ENCODE measurements at regions not wholly inside any gene's neighbourhood (a gene's known extent, or its start where the extent isn't known, plus 50 kb on each side); places are given as distances from the start of the nearest gene placed in this dataset.

DNA sequence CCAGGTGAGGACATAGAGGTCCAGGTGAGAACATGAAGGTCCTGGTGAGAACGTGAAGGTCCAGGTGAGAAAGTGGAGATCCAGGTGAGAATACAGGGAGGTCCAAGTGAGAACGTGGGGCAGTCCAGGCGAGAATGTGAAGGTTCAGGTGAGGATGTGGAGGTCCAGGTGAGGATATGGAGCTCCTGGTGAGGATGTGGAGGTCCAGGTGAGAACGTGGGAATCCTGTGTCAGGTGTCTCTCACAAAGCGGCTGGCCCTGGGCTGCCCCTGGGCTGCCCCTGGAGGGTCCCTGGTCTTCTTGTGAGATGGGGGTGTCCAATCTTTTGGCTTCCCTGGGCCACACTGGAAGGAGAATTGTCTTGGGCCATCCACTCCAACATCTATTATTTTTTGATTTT is 133.4 kb downstream of the MRPL36 start:
- no peak for DNase-seq

DNA sequence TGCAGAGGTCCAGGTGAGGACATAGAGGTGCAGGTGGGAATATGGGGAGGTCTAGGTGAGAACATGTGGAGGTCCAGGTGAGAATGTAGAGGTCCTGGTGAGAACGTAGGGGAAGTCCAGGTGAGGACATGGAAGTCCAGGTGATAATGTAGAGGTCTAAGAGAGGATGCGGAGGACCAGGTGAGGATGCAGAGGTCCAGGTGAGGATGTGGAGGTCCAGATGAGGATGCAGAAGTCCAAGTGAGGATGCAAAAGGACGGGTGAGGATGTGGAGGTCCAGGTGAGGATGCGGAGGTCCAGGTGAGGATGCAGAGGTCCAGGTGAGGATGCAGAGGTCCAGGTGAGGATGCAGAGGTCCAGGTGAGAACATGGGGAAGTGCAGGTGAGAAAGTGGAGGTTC is 133.8 kb downstream of the MRPL36 start:
- no peak for DNase-seq

DNA sequence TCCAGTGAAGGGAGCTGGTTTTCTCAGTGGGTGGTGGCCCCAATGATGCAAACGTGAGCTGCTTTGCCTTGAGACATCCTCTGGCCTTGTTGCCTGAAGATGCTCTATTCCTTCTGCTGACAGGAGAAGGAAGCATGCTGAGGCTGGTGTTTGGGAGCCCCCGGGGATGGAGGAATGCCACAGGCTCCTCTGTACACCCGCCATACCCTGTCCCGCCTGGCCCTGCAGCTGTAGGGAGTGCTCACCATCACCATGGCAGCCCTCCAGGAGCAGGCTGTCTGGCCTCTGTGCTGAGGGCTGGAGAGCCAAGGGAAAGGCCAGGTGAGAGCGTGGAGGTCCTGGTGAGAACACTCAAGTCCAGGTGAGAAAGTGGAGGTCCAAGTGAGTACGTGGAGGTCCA is 134.4 kb downstream of the MRPL36 start:
- no peak for DNase-seq

DNA sequence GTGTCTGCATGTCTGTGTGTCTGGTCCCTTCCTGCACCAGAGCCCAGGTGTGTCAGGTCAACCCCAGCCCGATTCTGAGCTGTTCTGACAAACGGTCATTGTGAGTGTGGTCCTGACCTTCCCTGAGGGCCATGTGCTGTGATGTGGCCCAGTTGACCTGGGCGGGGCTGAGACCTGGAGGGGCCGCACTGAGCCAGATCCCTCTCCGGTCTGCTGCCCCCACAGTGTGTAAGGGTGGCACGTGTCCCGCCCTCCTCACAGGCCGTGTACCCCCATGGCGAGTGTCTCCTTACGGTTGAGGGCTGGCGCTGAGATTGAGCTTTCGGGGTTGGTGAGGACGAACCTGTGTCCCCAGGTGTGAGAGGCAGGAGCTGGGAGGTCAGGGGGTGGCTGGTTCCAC is 136.5 kb downstream of the MRPL36 start:
- DNase-seq: no peak

DNA sequence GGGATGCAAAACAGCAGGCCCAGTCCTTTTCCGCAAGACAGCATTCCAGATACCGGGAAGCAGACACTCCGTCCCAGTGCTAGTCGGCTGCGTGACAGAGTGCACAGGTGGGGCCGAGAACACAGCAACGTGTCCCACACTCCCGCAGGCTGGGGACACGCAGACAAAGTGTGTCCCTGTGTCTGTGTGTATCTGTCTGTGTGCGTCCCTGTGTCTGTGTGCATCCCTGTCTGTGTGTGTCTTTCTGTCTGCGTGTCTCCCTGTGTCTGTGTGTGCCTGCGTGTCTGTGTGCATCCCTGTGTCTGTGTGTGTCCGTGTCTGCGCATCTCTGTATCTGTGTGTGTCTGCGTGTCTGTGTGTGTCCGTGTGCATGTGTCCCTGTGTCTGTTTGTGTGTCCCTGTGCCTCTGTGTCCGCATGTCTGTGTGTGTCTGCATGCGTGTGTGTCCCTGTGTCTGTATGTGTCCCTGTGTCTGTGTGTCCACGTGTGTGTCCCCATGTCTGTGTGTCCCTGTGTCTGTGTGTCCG is 137.0 kb downstream of the MRPL36 start:
- DNase-seq: no peak

DNA sequence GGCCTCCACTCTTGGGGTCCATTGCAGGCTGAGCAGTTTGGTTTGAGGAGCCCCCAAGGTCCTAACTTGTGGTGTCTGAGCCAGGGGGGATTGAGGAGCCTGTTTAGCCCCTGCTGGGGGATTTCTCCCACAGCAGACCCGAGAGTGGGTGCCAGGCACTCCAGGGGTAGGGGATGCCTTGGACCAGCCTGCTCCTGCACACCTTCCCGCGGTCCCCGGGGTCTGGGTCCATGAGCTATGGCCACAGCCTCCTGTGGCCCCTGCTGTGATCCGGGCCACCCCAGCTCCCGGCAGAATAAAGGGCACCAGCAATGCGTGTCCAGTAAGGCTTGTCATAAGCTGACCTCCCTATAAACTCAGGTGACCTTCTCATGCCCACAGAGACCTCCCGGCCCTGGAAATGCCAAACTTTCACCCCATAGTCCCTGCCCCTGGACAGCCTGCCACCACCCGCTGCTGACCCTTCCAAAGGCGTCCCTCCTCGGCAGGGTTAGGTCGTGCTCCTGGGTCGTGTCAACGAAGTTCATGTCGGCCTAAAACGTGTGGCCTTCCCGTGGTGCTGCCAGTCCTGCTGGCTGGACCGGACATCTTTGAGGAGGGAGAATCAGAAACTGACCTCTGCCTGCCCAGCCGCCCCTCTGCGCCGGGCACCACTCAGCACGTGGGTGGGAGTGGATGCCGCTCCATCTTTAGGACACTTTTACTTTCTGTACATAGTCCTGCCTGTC is 137.6 kb downstream of the MRPL36 start:
- DNase-seq: no peak

DNA sequence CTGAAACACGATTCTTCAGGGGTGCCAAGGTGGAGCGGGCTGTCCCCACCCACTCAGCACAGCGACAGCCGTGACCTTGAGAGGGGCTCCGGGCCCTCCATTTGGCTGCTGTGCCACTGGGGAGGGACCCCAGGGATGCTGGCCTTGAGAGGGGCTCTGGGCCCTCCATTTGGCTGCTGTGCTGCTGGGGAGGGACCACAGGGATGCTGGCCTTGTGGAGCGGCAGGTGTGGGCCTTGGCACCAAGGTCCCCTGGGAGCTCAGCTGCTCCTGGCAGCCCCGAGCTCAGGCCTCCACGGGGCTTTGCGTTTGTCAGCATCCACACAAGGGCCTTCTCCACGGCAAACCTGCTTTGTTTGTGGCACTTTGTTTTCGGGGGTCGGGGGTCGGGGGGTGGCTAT is 137.6 kb upstream of the LPCAT1 start:
- DNase-seq: no peak

DNA sequence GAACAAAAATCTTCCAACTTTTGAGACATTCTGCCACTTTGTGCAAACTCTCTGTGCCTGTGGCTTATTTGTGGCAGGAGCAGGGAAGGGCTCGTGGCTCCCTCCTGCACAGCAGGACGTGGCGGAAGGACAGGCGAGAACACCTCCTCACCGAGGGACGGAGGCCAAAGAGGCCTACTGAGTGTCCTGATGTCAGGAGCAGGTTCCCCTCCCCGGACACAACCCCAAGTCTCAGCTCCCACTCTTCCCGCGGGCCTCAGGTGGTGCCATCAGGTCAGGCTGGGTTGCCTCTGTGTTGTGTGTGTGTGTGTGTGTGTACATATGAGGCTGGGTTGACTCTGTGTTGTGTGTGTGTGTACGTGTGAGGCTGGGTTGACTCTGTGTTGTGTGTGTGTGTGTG is 136.8 kb upstream of the LPCAT1 start:
- DNase-seq: no peak

DNA sequence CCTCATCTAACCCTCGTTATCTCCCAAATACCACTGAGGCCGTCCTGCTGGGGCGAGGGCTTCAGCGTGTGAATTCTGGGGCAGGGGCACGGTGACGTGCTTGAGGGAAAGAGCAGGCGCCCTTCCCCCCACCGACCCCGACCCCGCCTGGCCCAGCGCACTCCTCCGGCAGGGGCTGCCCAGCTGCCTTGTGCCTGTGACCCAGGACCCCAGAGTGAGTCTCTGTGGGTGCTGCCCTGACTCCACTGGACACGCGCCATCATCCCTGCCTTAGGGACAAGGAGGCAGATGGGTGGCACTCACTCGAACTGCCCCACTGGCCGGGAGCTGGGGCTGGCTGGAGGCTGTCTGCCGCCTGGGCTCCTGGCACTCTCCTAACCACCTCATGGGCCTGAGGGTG is 136.2 kb upstream of the LPCAT1 start:
- no peak for DNase-seq

DNA sequence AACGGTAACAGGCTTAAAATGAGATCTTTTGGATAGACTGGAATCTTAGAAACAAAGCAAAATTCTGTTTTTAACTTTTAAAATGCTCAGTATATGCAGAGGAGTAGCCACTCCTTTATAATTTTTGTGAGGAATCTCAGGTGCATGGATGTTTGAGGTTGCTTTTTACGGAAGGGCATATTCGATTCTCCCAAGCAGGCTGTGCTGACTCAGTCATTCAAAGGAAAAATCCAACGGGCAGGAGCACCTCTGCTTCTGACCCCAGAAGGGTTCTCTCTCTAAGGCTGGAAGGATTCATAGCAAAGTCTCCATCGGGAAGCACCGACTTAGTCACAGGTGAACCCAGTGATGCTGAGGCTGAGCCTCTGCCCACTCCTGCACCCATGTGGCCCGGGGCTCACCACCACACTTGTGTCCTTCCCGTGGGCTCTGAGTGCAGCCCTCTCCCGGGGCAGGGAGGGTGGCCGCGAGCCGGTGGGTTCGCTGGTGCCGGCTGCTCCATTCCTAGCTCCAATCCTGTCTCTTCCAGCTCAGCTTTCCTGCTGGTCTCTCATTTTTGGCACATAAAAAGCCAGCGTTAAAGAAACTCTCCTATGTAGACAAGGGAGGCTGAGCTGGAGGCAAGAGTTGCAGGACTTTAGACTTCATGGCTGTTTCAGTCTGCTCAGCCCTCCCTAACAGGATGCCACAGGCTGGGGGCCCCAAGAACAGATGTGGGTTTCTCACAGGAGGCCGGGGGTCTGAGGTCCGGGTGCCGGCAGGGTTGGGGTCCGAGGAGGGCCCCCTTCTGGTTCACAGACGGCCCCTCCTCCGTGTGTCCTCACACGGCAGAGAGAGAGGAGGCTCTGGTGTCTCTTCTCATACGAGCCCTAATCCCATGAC is 135.6 kb upstream of the LPCAT1 start:
- no peak for DNase-seq

DNA sequence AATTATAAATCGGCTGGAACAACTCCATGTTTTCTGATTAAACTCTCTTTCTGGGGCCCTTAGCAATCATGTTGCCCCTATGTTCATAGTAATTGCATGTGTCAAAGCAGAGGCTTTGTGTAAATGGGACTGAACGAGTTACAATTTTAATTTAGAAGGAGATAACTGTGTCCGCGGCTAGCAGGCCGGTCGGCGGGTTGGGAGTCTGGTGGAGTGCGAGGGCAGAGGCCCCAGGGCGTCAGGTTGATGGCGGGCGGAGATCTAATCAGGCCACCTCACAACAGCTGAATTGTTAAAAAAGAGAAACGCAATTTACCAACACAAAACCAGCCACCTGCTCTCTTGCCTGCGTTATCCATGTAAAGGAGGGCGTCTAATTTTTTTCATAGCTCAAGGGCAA is 134.9 kb upstream of the LPCAT1 start:
- no peak for DNase-seq

DNA sequence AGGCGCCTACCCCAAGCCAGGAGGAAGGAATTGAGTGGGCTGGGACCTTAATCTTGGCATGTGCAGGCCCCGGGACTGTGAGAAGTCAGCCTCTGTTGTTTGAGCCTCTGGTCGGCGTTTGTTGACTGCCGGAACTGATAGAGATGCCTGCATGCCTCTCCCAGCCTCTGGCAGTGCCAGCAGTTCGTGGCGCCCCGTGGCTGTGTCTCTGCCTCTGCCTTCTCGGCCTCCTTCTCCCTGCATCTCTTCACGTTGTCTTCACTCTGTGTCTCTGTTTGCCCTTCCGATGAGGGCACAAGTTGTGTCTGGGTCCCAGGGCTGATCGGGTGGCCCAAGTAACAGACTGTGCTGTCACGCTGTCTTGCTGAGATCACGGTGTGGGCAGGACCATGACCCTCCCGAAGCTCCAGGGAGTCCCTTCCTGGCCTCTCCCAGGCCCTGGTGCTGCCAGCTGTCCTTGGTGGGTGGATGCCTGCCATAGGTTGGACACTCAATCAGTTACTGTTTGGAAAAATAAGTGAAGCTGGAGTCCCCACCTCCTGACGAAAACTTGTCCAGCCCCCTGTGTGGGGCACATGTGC is 133.5 kb upstream of the LPCAT1 start:
- DNase-seq: no peak

DNA sequence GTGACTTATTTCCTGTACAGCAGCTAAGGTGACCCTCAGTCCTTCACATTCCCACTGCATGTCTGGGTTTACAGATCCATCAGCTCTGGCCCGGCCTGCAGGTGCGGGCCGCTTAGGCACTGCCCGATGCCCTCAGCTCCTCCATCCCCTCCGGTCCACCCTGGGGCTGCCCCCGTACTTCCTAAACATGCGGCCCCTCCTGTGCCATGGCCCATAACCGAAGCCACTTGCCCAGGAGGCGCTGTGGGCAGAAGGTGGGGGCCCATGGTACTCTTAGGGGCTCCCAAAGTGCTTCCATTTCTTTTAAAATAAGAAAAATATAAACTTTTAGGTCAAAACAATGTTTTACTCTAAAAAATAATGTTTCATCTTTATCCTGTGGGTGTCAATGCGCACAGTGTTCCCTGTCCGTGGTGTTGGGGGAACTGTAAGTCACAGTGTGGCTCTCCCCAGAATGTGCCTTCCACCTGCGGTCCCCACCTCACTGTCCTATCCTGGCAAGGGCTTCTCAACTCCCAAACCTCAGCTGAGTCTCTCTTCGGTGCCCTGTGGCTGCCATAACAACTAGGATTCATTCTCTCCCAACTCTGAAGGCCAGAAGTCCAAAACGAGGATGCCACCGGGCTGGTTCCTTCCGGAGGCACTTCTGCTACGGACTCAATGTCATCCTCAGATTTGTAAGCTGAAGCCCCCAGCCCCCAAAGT is 132.7 kb upstream of the LPCAT1 start:
- no peak for DNase-seq

DNA sequence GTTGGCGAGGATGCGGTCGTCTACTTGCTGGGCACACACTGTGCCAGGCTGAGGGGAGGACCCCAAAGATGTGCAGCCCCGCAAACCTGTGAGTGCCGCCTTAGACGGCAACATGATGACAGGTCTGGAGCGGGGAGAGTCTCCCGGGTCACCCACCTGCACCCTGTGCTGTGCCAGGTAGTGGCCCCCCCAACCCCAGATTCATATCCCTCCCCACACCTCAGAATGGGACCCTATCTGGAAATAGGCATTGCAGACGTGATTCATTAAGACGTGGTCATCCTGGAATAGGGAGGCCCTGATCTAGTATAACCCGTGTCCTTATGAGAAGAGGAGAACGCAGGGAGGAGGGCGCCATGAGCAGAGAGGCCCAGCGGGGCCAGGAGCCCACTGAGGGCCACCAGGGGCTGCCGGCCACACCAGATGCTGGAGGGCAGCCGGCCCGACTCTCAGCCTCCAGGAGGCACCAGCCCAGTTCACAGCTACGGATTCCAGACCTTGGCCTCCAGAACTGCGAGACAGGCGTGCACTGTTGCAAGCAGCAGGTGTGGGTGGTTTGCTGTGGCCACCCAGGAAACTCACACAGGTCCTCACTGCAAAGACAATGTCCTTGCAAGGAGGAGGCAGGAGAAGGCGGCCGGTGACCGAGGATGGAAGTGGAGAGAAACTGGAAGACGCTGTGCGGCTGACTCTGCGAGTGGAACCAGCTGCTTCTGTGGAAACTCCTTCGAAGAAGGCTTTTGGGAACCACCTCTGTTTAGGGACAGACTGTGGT is 131.9 kb upstream of the LPCAT1 start:
- no peak for DNase-seq

DNA sequence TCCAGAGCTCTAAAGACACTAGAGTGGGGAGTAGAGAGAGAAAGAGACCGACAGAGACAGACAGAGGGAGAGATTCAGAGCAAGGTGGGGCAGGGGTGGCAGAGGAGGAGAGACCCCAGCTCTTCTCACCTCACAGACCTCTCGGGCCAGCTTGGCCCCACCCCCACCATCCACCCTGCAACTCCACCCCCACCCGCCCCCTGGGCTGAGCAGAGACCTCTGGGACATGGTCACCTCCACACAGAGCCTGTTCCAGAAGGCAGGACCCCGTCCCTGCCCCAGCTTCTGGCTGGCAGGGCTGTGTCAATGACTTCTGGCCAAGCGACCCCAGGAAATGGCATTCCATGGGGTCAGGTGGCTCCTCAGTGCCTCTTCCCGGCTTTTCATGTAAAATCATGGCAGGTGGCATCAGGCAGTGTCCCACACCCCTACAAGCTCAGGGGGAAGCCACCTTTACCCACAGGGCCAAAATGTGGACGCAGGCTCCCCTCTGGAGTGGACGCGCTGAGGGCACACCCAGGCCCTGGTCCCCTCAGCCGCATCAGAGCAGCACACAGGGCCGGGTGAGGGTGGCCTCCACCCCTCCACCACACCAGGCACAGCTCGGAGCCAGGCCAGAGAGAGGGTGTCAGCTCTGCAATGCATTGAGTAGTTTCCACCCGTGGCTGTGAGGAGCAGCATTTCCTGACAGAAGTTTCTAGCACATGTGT is 131.2 kb upstream of the LPCAT1 start:
- DNase-seq: no peak

DNA sequence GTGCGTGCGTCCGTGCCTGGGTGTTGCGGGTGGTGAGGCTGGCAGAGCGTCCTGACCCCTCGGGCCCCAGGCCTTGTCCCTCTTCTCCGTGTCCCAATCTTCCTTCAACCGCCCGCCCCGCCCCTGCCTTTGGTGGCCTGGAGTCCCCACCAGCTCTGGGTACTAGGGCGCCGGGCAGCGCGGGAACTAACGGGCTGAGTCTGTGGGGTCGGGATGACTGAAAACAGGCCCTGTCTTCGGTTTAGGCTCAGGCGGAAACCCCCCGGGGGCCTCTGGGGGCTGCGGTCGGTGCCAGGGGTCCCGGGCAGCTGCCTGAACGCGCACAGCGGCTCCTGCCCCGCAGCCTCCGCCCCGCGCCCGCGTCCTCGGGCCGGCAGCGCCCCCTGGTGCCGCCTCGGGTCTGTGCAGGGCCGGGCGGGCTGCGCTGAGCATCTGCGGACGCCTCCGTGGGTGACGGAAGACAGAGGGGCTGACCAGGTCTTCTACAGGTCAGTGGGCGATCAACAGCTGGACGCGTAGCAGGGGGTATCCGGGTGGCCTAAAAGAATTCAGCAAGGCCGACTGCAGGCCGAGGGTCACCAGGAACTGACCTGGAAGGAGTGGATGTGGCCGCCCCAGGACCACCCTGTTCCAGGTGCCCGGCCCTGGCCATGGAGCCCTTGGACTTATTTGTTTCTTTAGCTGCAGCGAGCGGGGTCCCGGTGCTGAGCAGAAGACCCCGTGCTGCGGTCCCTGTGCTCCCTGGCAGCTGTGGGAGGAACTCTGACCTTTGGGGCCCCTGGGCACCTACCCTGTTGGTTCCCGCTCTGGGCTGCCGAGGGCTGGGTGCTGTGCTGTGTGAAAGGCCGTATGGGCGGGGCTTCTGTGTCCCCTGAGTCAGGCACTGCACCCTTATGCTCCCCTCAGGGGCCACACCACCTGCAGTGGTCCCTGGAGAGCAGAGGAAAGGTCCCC is 130.2 kb upstream of the LPCAT1 start:
- peak; percentile 29 for DNase-seq

DNA sequence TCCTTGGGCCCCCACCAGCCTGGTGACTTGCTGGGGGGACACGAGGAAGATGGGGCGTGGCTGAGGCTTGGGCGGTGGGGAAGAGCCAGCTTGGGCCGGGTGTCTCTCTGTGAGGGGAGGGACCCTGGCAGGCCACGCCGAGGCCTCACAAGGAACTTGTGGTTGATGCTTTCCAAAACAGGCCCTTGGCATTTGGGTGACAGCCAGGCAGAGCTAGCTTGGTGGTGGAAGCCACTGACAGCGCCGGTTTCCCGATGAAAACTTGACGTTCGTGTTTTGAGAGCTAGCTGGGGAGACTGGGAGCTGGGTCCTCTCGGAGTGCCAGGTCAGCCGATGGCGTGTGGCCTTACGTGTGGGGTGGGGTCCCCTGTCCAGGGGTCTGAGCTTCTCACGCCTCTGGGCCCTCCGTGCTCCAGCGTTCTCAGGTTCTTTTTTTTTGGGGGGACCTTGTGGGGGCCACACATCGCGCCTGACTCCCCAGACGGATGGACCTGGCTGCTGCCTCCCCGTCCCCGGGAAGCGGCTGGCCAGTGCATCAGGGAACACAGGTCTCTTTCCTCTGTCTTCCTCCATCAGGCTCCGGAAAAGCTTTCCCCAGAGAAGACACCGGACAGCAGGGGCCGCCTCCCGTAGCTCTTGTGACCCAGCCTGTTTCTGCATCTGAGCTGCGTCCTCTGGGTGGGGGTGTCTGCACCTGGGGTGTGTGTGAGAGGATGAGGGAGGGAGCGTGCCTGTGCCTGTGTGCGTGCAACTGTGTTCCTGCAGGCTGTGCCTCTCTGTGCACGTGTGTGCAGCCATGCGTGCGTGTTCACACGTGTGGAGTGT is 129.3 kb upstream of the LPCAT1 start:
- peak; percentile 19 for DNase-seq

DNA sequence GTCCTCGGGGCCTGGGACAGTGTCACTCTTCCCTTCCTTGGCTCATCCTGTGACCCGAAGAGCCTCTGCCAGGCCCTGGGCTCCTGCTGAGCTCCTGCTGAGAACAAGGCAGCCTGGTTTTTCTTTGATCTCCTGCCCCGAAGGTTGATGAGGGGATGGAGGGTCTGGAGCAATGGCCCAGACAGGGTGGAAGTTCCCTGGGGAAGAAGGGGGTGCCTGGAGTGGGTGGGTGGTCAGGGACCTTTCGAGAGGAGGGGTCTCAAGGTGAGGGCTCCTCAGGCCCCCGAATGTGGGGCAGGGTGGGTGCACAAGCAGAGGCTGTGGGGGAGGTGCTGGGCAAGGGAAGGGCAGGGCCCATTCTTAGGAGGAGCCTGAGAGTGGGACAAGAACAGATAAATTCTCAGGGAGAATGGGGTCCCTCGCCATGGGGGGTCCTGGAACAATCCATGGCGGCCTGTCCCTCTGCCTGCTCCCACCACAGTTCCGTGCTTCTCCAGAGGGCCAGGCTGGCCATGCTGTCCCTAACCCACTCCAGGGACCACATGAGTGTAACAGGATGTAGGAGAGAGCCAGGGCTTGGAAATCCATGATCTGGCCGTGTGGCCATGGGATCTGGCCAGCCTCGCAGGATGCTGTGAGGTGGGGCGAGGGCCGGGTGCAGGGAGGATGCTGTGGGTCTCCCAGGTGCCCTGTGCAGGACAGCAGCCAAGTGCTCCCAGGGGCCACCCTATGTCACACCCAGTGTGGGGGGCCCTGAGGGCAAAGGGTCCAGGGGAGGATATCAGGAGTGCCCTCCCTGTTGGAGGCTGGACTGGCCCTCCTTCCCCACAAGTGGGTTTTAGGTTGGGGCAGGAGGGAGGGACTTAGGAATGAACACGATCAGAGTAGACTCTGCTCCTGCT is 128.5 kb upstream of the LPCAT1 start:
- no peak for DNase-seq

Measured in CD4-positive, alpha-beta T cell treated with Interleukin-6 for 4 hours (primary cell).